HepG2 (cell line): ENCODE measurements at regions not wholly inside any gene's neighbourhood (a gene's known extent, or its start where the extent isn't known, plus 50 kb on each side); places are given as distances from the start of the nearest gene placed in this dataset.

ENCODE experiments used
- ATAC-seq: fragments of 200-7000 bp; cut with Tn5 transposase; 3 replicates; pipeline ENCODE4 v1.9.1; 2020; ENCODE audit warnings: mild to moderate bottlenecking, moderate library complexity
- BruUV-seq: library from RNA; stranded (reverse); fragments of 400-500 nt; replicated peaks from 2 replicates; lab custom pipeline; 2021; lab: Mats Ljungman, UMichigan
- CTCF ChIA-PET: fragments of 300-600 bp; formaldehyde crosslinking; extraction: SDS; loops from one replicate; lab custom pipeline; 2021; ENCODE audit warnings: low total read pairs, inconsistent platforms, low intra/inter-chr PET ratio; lab: Yijun Ruan, JAX
- POLR2A ChIA-PET: fragments of 350-600 bp; sonication (Branson Sonifier 250); formaldehyde crosslinking; loops from one replicate; lab custom pipeline; 2020; ENCODE audit warnings: antibody characterized with exemption, inconsistent platforms; lab: Yijun Ruan, JAX
- DNase-seq: peaks from one replicate; pipeline ENCODE4 v3.0.0-alpha.2; 2015; ENCODE audit warnings: low spot score
- FAIRE-seq: peaks from 3 replicates; lab custom pipeline; 2011; peaks lifted over from hg19 to GRCh38; lab: Jason Lieb, UNC
- H2AFZ ChIP-seq: one replicate; pipeline ENCODE4 v1.6.1; 2011; ENCODE audit warnings: low read length, inconsistent platforms
- H3K27ac ChIP-seq: fragments of 300-600 bp; 3 replicates; pipeline ENCODE4 v1.8.0; 2011; ENCODE audit warnings: mixed run types, mild to moderate bottlenecking, mixed read lengths, low read length, inconsistent platforms; ENCODE audit not compliant: insufficient read depth; ENCODE audit errors: extremely low read length
- H3K27me3 ChIP-seq, 2 experiments: fragments of 200-600 bp in 1 of 2; 2 replicates in 1 of 2; 3 replicates in 1 of 2; pipeline versions ENCODE4 v1.6.0 to v1.8.0; 2011; ENCODE audit warnings: low read length in 2 of 2, mild to moderate bottlenecking in 2 of 2, moderate library complexity in 2 of 2, inconsistent platforms in 1 of 2; ENCODE audit not compliant: insufficient read depth in 2 of 2, control insufficient read depth in 1 of 2
- H3K36me3 ChIP-seq, 2 experiments: fragments of 200-600 bp in 1 of 2; replicated peaks in 1 of 2; 2 replicates in 1 of 2; 3 replicates in 1 of 2; pipeline versions ENCODE4 v1.5.1 to v1.8.0; 2011; ENCODE audit warnings: low read length in 2 of 2, inconsistent platforms in 1 of 2; ENCODE audit not compliant: insufficient read depth in 2 of 2, control insufficient read depth in 1 of 2
- H3K4me1 ChIP-seq: 2 replicates; pipeline ENCODE4 v1.5.1; 2012; ENCODE audit warnings: low read length, inconsistent platforms; ENCODE audit not compliant: insufficient read depth
- H3K4me2 ChIP-seq: 2 replicates; pipeline ENCODE4 v1.6.0; 2011; ENCODE audit warnings: low read depth, low read length, inconsistent platforms
- H3K4me3 ChIP-seq, 3 experiments: fragments of 200-600 bp in 1 of 3; sonication (generic), shearing (Covaris generic) in 1 of 3; replicated peaks in 1 of 3; 2 replicates each; pipeline ENCODE4 v1.5.1; 2011 to 2016; ENCODE audit warnings: low read length in 3 of 3, inconsistent platforms in 2 of 3, low read depth in 2 of 3, mild to moderate bottlenecking in 2 of 3, control low read depth in 1 of 3, mixed read lengths in 1 of 3; ENCODE audit not compliant: insufficient read depth in 1 of 3
- H3K79me2 ChIP-seq: one replicate; pipeline ENCODE4 v1.6.1; 2011; ENCODE audit warnings: low read length, inconsistent platforms; ENCODE audit not compliant: insufficient read depth
- H3K9ac ChIP-seq: 2 replicates; pipeline ENCODE4 v1.6.0; 2011; ENCODE audit warnings: mild to moderate bottlenecking, low read depth, low read length, inconsistent platforms; ENCODE audit not compliant: insufficient read depth
- H3K9me3 ChIP-seq: 2 replicates; pipeline ENCODE4 v1.5.1; 2012; ENCODE audit warnings: mild to moderate bottlenecking, low read length
- H4K20me1 ChIP-seq: 2 replicates; pipeline ENCODE4 v1.6.0; 2011; ENCODE audit warnings: inconsistent platforms, mild to moderate bottlenecking, low read length, moderate library complexity; ENCODE audit not compliant: insufficient read depth
- BCL6 ChIP-seq: IDR thresholded peaks from 2 replicates; pipeline ENCODE4 v1.6.1; 2016; ENCODE audit warnings: missing genetic modification reagents, missing compliant biosample characterization
- CBX2 ChIP-seq, 2 experiments: fragments of 200-600 bp in 1 of 2; sonication (generic); formaldehyde crosslinking in 1 of 2; IDR thresholded peaks; 2 replicates each; pipeline versions ENCODE4 v1.7.0 to v1.8.1; 2018 to 2022; ENCODE audit warnings: low read depth in 2 of 2, low read length in 1 of 2, mild to moderate bottlenecking in 1 of 2, missing genetic modification reagents in 1 of 2
- JUNB ChIP-seq: sonication (generic); formaldehyde crosslinking; IDR thresholded peaks from 2 replicates; pipeline ENCODE4 v1.8.0; 2022; ENCODE audit warnings: missing genetic modification reagents, mild to moderate bottlenecking, borderline replicate concordance
- KDM5B ChIP-seq: sonication (generic); formaldehyde crosslinking; IDR thresholded peaks from 2 replicates; pipeline ENCODE4 v1.4.0; 2020; ENCODE audit warnings: missing genetic modification reagents, mild to moderate bottlenecking, borderline replicate concordance
- MED8 ChIP-seq: sonication (generic); formaldehyde crosslinking; IDR thresholded peaks from 2 replicates; pipeline ENCODE4 v1.8.1; 2023; ENCODE audit warnings: mild to moderate bottlenecking, missing genetic modification reagents; ENCODE audit not compliant: insufficient replicate concordance
- NR1H2 ChIP-seq: sonication (generic); formaldehyde crosslinking; IDR thresholded peaks from 2 replicates; pipeline ENCODE4 v1.8.1; 2022; ENCODE audit warnings: low read depth, missing genetic modification reagents, borderline replicate concordance
- RELA ChIP-seq: sonication (generic); formaldehyde crosslinking; IDR thresholded peaks from 2 replicates; pipeline ENCODE4 v1.4.0; 2020; ENCODE audit warnings: missing genetic modification reagents
- ZBTB38 ChIP-seq: sonication (generic); formaldehyde crosslinking; IDR thresholded peaks from 2 replicates; pipeline ENCODE4 v1.5.1; 2020; ENCODE audit warnings: mild to moderate bottlenecking, missing genetic modification reagents
- ZNF264 ChIP-seq: sonication (generic); formaldehyde crosslinking; IDR thresholded peaks from 2 replicates; pipeline ENCODE4 v1.4.0; 2020; ENCODE audit warnings: missing genetic modification reagents
- ZNF3 ChIP-seq: IDR thresholded peaks from 2 replicates; pipeline ENCODE4 v1.7.0; 2017; ENCODE audit warnings: inconsistent platforms
- WGBS: methylation state at CpG from one replicate; pipeline ENCODE4 v1.1.6; 2017; ENCODE audit warnings: low lambda C conversion rate; 5-methylcytosine and 5-hydroxymethylcytosine counted together
- in situ Hi-C: cut with HindIII; loops from 2 replicates; pipeline ENCODE4 v1.10.0; 2017; ENCODE audit warnings: low pct_unique_long_range_greater_than_20kb; ENCODE audit not compliant: extremely low pct_ligation_motif_present
- intact Hi-C: fragments of 100-400 bp; cut with micrococcal nuclease; formaldehyde crosslinking; loops from one replicate; pipeline ENCODE4 v1.10.0; 2022; ENCODE audit not compliant: unreplicated experiment
- TF ChIP-seq, protein P1 (sequence below): sonication (generic); formaldehyde crosslinking; IDR thresholded peaks from 2 replicates; pipeline ENCODE4 v1.4.0; 2020; ENCODE audit warnings: missing genetic modification reagents

DNA sequence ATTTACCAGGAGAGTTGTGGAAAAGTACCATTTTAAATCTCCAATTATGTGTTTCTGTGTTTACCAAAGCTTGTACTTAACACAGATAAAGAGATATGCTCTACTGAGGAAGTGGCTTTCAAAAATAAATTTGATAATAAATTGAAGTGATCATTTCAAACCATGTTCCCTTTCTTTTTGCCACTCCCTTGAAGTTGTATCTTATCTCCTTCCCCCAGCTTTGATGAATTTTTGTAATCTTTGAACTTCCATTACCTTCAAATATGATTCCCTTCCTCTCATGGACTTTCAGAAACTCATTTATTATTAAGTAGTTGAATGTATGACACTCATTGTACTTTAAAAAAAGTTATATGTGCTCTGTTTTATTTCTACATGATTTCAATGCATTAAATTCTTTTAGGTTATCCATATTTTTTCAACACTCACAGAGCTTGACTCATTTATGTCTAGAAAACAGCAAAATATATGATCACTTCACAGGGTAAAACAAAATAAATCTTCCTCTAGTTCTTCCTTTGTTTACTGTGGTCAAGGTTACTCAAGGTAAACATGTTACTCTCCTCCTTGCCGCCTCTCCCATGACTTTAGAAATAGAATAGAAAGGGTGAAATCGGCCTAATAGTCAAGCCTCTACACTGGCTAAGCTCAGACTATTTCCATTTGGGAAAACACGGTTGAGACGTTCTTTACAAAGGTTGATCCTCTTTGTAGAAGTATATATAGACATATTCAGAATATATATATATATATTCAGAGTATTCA is 251.2 kb upstream of the SPRY2 start:
- Histone ChIP-seq H3K4me2 (no peak overlapping the region), H3K4me1 (no peaks in the 10 kb centered on the region), H3K36me3 (no peaks in the 10 kb centered on the region), H3K27ac (no peak overlapping the region), H2AFZ (no peak overlapping the region), H3K27me3 (no peaks in the 10 kb centered on the region), H3K9ac (no peak overlapping the region), H4K20me1 (no peaks in the 10 kb centered on the region), H3K9me3 (peaks cover 4% of the 10 kb centered on the region; the same call in 1 of the 2 replicates), H3K79me2 (no peaks in the 10 kb centered on the region), H3K4me3 (no peak overlapping the region)
- intact Hi-C loops (no loop called here), in situ Hi-C loops (no loop called here)
- DNase-seq (no peak), FAIRE-seq (no peak), ATAC-seq (no peak)
- WGBS, result under 1% methylated on average over 4 of the region's 4 CpGs
- BruUV-seq, result no TSS peak
- ChIA-PET POLR2A (no interaction called here), CTCF (no interaction called here)
- TF ChIP-seq ZNF3, result no peak
- no peak for TF ChIP-seq RELA (CRISPR knock-in tag)
- no peak for TF ChIP-seq NR1H2 (CRISPR knock-in tag)
- no peak for TF ChIP-seq ZBTB38 (CRISPR knock-in tag)
- no peak for TF ChIP-seq JUNB
- TF ChIP-seq, protein P1, sequence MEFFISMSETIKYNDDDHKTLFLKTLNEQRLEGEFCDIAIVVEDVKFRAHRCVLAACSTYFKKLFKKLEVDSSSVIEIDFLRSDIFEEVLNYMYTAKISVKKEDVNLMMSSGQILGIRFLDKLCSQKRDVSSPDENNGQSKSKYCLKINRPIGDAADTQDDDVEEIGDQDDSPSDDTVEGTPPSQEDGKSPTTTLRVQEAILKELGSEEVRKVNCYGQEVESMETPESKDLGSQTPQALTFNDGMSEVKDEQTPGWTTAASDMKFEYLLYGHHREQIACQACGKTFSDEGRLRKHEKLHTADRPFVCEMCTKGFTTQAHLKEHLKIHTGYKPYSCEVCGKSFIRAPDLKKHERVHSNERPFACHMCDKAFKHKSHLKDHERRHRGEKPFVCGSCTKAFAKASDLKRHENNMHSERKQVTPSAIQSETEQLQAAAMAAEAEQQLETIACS, result no peak
- TF ChIP-seq CBX2 (IDR thresholded peaks at IDR 0.05; ENCODE audit: low read depth, low read length), result no peak
- TF ChIP-seq CBX2 (CRISPR knock-in tag; IDR thresholded peaks at IDR 0.05; ENCODE audit: low read depth), result no peak
- no peak for TF ChIP-seq KDM5B (CRISPR knock-in tag)
- no peak for TF ChIP-seq ZNF264
- TF ChIP-seq BCL6 (CRISPR knock-in tag), result no peak
- no peak for TF ChIP-seq MED8 (CRISPR knock-in tag)
